OCI-LY7 (cell line): ENCODE measurements at regions not wholly inside any gene's neighbourhood (a gene's known extent, or its start where the extent isn't known, plus 50 kb on each side); places are given as distances from the start of the nearest gene placed in this dataset.

ENCODE experiments used
- BruUV-seq: library from RNA; stranded (reverse); fragments of 400-500 nt; replicated peaks from 2 replicates; lab custom pipeline; 2021; lab: Mats Ljungman, UMichigan
- CTCF ChIA-PET: fragments of 300-600 bp; sonication (Branson Sonifier 250); formaldehyde crosslinking; loops from one replicate; lab custom pipeline; 2022; ENCODE audit warnings: antibody characterized with exemption; ENCODE audit not compliant: unreplicated experiment; lab: Charles Lee
- POLR2A ChIA-PET: fragments of 300-600 bp; sonication (Branson Sonifier 250); formaldehyde crosslinking; loops from one replicate; lab custom pipeline; 2022; ENCODE audit warnings: antibody characterized with exemption; lab: Charles Lee
- DNase-seq: peaks from one replicate; pipeline ENCODE4 v3.0.0-alpha.2; 2015; ENCODE audit warnings: low spot score
- H2AFZ ChIP-seq: fragments of 200-600 bp; sonication (generic), shearing (Covaris generic); 2 replicates; pipeline ENCODE4 v1.6.1; 2014; ENCODE audit warnings: mild to moderate bottlenecking, antibody characterized with exemption, low read length, moderate library complexity
- H3K27ac ChIP-seq: fragments of 200-600 bp; sonication (generic); 2 replicates; pipeline ENCODE4 v1.5.1; 2014; ENCODE audit warnings: mixed run types, low read depth, mild to moderate bottlenecking, moderate library complexity, low read length, inconsistent platforms; ENCODE audit not compliant: poor library complexity, severe bottlenecking
- H3K36me3 ChIP-seq: fragments of 200-600 bp; sonication (generic); 2 replicates; pipeline ENCODE4 v1.6.1; 2014; ENCODE audit warnings: mild to moderate bottlenecking, antibody characterized with exemption, low read length, moderate library complexity, mixed read lengths; ENCODE audit not compliant: insufficient read depth
- H3K4me1 ChIP-seq: fragments of 200-600 bp; sonication (generic); 2 replicates; pipeline ENCODE4 v1.5.1; 2014; ENCODE audit warnings: mild to moderate bottlenecking, low read length; ENCODE audit not compliant: insufficient read depth, poor library complexity, severe bottlenecking
- H3K4me2 ChIP-seq: fragments of 200-600 bp; sonication (generic); 2 replicates; pipeline ENCODE4 v1.6.1; 2014; ENCODE audit warnings: mild to moderate bottlenecking, low read length
- H3K4me3 ChIP-seq: fragments of 200-600 bp; sonication (generic); 2 replicates; pipeline ENCODE4 v1.5.1; 2014; ENCODE audit warnings: mild to moderate bottlenecking, low read depth, low read length; ENCODE audit not compliant: poor library complexity, severe bottlenecking
- H3K79me2 ChIP-seq: fragments of 200-600 bp; sonication (generic); 2 replicates; pipeline ENCODE4 v1.6.1; 2016; ENCODE audit warnings: low read depth, mild to moderate bottlenecking, low read length, moderate library complexity, mixed read lengths; ENCODE audit not compliant: insufficient read depth
- H3K9me2 ChIP-seq: fragments of 200-600 bp; sonication (generic); 2 replicates; pipeline ENCODE4 v1.6.1; 2016; ENCODE audit warnings: mild to moderate bottlenecking, low read length, mixed read lengths; ENCODE audit not compliant: insufficient read depth
- H3K9me3 ChIP-seq: fragments of 200-600 bp; sonication (generic); 2 replicates; pipeline ENCODE4 v1.6.1; 2014; ENCODE audit warnings: mild to moderate bottlenecking, mixed run types, low read length, mixed read lengths
- H4K20me1 ChIP-seq: fragments of 200-600 bp; sonication (generic); 2 replicates; pipeline ENCODE4 v1.6.1; 2014; ENCODE audit warnings: mild to moderate bottlenecking, antibody characterized with exemption, low read length, moderate library complexity, mixed read lengths; ENCODE audit not compliant: insufficient read depth
- CTCF ChIP-seq: fragments of 200-600 bp; sonication (generic); conservative IDR thresholded peaks from 2 replicates; pipeline ENCODE4 v1.5.1; 2014; ENCODE audit warnings: mild to moderate bottlenecking, antibody characterized with exemption, low read length, moderate library complexity, mixed read lengths
- EZH2phosphoT487 ChIP-seq: fragments of 200-600 bp; sonication (generic); IDR thresholded peaks from 2 replicates; pipeline ENCODE4 v1.6.1; 2018; ENCODE audit warnings: low read depth, borderline replicate concordance, mild to moderate bottlenecking, mixed run types, antibody characterized with exemption, low read length, moderate library complexity, mixed read lengths
- intact Hi-C: fragments of 100-400 bp; cut with micrococcal nuclease; formaldehyde crosslinking; loops from one replicate; pipeline ENCODE4 v1.10.0; 2022; ENCODE audit not compliant: unreplicated experiment

- Histone ChIP-seq H2AFZ (no peak overlapping the region), H3K4me3 (no peak overlapping the region), H3K9me2 (no peaks in the 10 kb centered on the region), H4K20me1 (no peaks in the 10 kb centered on the region; the same call in 1 of the 2 replicates), H3K27ac (no peak overlapping the region), H3K9me3 (no peaks in the 10 kb centered on the region), H3K4me1 (no peaks in the 10 kb centered on the region), H3K36me3 (no peaks in the 10 kb centered on the region), H3K79me2 (no peaks in the 10 kb centered on the region), H3K4me2 (no peak overlapping the region)
- no peak for DNase-seq
- POLR2A ChIA-PET: no interaction called here
- intact Hi-C loops: no loop called here
- BruUV-seq: no TSS peak
- CTCF ChIA-PET: no interaction called here
- TF ChIP-seq EZH2phosphoT487 (no peak), CTCF (no peak)
These were observed 734.2 kb downstream of the MED13L start for GRCh38 chr12:115543269-115543668.

- Histone ChIP-seq H3K9me2 (no peaks in the 10 kb centered on the region), H3K4me3 (no peak overlapping the region), H3K9me3 (no peaks in the 10 kb centered on the region), H3K79me2 (no peaks in the 10 kb centered on the region), H3K36me3 (no peaks in the 10 kb centered on the region), H4K20me1 (no peaks in the 10 kb centered on the region; the same call in 1 of the 2 replicates), H3K27ac (no peak overlapping the region), H2AFZ (no peak overlapping the region), H3K4me2 (no peak overlapping the region), H3K4me1 (no peaks in the 10 kb centered on the region)
- ChIA-PET CTCF (no interaction called here), POLR2A (no interaction called here)
- intact Hi-C loops: no loop called here
- no TSS peak for BruUV-seq
- TF ChIP-seq EZH2phosphoT487 (no peak), CTCF (no peak)
- no peak for DNase-seq
These were observed 734.8 kb downstream of the MED13L start for GRCh38 chr12:115542656-115543055.

GRCh38 chr12:115541891-115542421 lies 735.5 kb downstream of the MED13L start:
- no peaks in the 10 kb centered on the region for H3K79me2 ChIP-seq
- no peak overlapping the region for H3K27ac ChIP-seq
- no peak for TF ChIP-seq CTCF
- TF ChIP-seq EZH2phosphoT487: no peak
- no peak for DNase-seq
- H3K4me1 ChIP-seq: no peaks in the 10 kb centered on the region
- no peak overlapping the region for H3K4me3 ChIP-seq
- no peak overlapping the region for H3K4me2 ChIP-seq
- no peaks in the 10 kb centered on the region for H3K36me3 ChIP-seq
- no peaks in the 10 kb centered on the region for H3K9me2 ChIP-seq
- POLR2A ChIA-PET: no interaction called here
- no peak overlapping the region for H2AFZ ChIP-seq
- CTCF ChIA-PET: no interaction called here
- BruUV-seq: no TSS peak
- intact Hi-C loops: no loop called here
- H4K20me1 ChIP-seq: no peaks in the 10 kb centered on the region; the same call in 1 of the 2 replicates
- no peaks in the 10 kb centered on the region for H3K9me3 ChIP-seq
